GM20000 (cell line): ENCODE measurements at regions not wholly inside any gene's neighbourhood (a gene's known extent, or its start where the extent isn't known, plus 50 kb on each side); places are given as distances from the start of the nearest gene placed in this dataset.

Source experiments
- DNase-seq: peaks from one replicate; pipeline ENCODE4 v3.0.0; 2012; ENCODE audit warnings: low spot score
- TF ChIP-seq, protein P1 (sequence below): IDR thresholded peaks from 2 replicates; pipeline ENCODE4 v1.5.1; 2012; ENCODE audit warnings: mild to moderate bottlenecking, control low read depth; ENCODE audit errors: extremely low read depth, missing control alignments

DNA sequence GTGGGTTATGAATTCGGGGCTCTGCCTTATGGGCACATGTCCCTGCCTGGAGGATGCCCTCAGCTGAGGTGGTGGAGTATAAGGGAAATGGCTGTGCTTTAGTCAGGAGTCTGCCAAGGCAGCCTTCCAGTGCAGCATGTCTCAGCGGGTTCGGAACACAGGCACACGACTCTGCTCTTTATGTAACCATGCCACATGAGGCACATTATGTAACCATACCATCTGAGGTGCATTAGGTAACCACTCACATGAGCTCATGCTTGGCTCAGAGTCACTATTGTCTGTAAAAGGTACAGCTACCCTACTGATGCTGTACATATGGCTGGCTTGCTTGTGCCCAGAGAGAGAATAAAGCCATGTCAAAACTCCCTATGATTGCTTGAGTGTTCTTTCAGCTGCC is 723.6 kb downstream of the TRAM1L1 start:
- DNase-seq = no peak

DNA sequence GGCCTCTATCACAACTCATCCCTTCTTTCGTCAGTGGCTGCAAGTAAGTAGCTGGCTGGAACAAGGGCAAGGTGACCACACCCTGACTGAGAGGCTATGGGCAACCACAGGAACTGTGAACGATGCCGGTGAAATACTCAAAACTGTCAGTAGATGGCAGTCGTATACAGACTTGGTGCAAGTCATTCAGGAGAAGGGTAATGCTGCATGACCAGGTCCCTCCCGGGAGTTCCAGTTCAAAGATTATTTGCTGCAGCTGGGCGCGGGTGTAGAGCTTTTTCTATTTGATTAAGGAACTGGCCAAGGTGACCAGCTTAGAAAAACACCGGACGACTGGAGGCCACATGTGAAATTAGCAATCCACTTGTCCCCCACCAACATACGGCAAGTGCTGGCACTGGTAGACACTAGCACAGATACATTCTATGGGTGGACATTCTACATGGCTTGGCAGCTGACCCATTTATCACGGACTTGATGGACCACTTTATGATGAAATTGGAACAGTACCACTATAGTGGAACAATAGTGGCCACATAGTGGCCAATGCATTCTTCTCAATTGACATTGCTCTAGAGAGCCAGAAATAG is 726.6 kb downstream of the TRAM1L1 start:
- TF ChIP-seq, protein P1, sequence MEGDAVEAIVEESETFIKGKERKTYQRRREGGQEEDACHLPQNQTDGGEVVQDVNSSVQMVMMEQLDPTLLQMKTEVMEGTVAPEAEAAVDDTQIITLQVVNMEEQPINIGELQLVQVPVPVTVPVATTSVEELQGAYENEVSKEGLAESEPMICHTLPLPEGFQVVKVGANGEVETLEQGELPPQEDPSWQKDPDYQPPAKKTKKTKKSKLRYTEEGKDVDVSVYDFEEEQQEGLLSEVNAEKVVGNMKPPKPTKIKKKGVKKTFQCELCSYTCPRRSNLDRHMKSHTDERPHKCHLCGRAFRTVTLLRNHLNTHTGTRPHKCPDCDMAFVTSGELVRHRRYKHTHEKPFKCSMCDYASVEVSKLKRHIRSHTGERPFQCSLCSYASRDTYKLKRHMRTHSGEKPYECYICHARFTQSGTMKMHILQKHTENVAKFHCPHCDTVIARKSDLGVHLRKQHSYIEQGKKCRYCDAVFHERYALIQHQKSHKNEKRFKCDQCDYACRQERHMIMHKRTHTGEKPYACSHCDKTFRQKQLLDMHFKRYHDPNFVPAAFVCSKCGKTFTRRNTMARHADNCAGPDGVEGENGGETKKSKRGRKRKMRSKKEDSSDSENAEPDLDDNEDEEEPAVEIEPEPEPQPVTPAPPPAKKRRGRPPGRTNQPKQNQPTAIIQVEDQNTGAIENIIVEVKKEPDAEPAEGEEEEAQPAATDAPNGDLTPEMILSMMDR = peak; percentile 44
- DNase-seq = peak; percentile 52

More for the DNA sequence above, 723.6 kb downstream of the TRAM1L1 start:
- TF ChIP-seq, protein P1 = no peak

DNA sequence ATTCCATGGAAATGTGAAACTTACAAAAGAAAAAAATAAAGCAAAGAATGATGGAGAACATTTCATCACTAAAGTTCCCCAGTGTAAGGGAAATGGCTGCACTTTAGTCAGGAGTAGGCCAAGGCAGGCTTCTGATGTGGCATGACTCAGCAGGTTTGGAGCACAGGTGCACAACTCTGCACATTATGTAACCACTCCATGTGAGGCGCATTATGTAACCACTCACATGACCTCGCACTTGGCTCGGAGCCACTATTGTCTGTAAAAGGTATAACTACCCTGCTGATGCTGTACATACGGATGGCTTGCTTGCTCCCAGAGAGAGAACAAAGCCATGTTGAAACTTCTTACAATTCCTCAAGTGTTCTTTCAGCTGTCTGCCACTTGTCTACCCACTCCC is 727.6 kb downstream of the TRAM1L1 start:
- TF ChIP-seq, protein P1 = no peak
- no peak for DNase-seq

DNA sequence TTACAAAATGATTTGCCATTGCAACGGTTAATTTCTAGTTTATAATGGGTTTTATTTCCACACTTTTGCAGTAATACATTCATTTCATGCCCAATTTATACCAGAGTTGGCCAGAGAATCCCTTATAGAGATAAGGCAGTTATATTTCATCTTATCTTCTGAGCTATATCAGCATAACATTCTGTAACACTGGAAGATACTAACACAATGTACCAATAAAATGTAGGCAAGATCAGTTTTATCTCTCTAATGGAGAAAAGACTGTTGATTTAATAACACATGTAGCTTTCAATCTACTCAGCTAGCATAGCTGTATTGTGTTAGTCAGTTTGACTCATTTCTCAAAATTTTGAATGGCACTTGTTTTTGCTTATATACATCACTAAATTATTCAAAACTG is 738.6 kb downstream of the TRAM1L1 start:
- TF ChIP-seq, protein P1 = no peak
- no peak for DNase-seq

DNA sequence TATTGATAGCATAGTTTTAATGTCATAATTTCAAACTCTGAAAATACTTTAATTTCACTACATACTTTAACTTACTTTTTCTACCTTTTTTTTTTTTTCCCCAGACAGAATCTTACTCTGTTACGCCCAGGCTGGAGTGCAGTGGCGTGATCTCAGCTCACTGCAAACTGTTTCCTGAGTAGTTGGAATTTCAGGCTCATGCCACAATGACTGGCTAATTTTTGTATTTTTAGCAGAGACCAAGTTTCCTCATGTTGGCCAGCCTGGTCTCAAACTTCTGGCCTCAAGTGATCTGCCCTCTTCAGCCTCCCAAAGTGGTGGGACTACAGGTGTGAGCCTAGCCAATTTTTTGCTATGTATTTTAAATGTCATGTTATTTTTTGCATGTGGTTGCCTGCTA is 741.6 kb downstream of the TRAM1L1 start:
- TF ChIP-seq, protein P1 = no peak
- DNase-seq = no peak

DNA sequence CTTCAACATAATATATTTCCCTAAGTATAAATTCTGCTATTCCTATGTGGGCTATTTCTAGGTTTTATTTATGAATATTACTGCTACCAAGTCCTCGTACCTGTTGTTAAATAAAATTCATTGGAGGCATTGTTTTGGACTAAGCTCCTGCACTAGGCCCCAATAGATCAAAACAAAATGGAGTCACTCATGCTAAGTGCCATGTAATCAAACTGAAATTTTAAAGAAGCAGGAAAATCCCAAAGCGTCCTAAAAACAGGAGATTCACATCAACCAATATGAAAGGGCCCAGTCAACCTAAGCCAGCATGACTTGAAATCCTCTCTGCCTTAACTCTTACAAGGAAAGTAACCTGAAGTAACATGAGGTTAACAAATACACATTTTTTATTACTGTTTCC is 743.2 kb downstream of the TRAM1L1 start:
- no peak for DNase-seq
- TF ChIP-seq, protein P1 = no peak

DNA sequence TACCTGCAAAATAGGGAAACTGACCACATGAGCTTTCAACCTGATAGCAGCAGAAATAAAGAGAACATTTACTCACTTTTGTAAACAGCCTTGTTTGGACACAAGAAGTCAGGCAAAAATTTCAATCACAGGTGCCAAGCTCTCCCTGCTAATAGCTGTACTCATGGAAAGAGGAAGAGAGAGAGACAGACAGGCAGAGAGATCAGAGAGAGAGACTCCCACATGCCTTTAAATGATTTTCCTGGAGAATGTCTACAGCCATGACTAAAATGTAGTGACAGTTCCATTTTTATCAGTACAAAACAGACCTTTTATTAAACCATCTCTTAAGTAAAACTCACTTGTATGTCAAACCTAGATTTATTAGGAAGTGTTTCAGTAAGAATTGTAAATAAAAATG is 752.9 kb downstream of the TRAM1L1 start:
- TF ChIP-seq, protein P1 = no peak
- DNase-seq = no peak
